SKM-1 treated with dmso at 0.1 percent for 144 hours (cell line): ENCODE measurements at regions not wholly inside any gene's neighbourhood (a gene's known extent, or its start where the extent isn't known, plus 50 kb on each side); places are given as distances from the start of the nearest gene placed in this dataset.
A peak's percentile ranks its signal among the peaks of the same experiment; 100 is the strongest.
"Not testable (repeated sequence)": the region's sequence is repeated elsewhere in the genome, so short reads cannot be mapped to it uniquely, and the experiment has no call there.

ENCODE experiments used
- DNase-seq: peaks from one replicate; lab custom pipeline; 2025; ENCODE audit not compliant: unreplicated experiment; lab: John Stamatoyannopoulos, UW

DNA sequence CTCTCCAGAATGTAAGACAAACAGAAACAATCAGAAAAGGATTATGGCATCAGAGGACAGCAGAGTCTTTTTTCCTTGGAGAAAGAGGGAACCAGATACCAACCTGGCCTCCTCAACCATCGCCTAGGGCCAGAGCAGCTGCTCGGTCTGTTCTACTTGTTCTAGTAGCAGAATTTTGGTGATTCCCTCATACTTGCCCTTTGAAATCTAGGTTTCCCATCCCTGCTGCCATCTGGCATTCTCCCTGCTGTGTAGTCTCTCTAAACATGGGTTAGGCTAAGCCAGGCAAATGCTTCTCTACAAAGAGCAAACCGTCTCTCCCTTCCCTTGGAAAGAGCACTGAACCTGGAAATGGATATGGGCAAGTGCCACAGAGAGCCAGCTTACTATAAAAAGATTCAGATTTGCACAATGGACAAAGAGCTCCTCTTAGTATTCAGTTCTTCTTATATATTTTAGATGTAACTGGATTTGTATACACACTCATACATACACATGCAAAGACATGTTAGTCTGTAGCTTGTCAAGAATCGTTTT, 208.6 kb upstream of the ST6GAL2 start:
- DNase-seq: no peak

DNA sequence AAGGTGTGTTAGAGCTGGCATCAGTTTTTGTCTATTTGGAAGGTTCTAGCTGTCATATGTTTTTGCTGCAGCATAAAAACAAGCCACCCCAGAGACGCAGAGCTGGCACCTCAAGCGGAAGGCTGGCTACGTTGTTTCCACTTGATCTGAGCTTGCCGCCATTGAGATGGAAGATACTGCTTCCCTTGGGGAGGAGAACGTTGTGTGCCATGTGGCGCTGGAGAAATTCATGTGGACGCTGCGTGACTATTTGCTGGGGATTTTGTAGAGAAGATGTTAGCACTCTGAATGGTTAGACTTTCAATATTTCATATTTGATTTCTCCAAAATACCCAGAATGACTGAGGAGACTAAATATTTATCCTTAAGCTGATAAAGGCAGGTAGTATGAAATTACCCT, 216.2 kb upstream of the ST6GAL2 start:
- no peak for DNase-seq

DNA sequence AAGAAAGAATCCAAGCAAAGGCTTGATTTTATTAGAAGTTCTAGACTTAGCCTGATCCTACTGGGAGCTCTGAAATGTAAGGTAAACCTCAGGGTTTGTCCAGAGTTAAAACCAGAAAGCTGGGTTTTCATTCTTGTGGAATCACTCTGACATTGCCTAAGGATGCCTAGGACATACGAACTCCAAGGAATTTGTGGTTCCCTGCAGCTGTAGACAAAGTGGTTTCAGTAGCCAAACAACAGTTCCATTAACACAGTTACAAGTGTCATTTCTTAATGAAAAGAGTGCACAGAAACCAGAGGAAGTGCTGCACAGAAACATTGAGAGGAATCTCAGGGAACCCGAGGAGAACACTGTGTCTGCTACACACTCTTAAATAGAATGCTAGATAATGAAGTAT, 221.4 kb upstream of the ST6GAL2 start:
- DNase-seq: no peak

GRCh38 chr2:107108556-107108955, 222.6 kb upstream of the ST6GAL2 start:
- DNase-seq: no peak

GRCh38 chr2:107111623-107112022, 225.7 kb upstream of the ST6GAL2 start:
- no peak for DNase-seq

DNA sequence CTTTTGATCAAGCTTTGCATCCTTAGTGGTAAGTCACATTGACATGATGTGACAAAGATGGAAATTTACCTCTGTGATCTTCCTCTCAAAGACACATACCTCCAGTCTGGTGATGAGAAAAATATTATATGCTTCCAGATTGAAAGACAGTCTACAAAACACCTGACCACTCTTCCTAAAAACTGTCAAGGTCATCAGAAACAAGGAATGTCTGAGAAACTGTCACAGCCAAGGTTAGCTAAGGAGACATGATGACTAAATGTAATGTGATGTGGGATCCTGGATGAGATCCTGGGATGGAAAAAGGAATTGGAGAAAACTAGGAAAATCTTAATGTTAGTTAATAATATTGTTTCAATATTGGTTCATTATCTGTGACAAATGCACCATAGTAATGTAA, 226.6 kb upstream of the ST6GAL2 start:
- no peak for DNase-seq

- no peak for DNase-seq
Measured at GRCh38 chr2:107128381-107128780, 242.4 kb upstream of the ST6GAL2 start.

GRCh38 chr2:107132070-107132469, 246.1 kb upstream of the ST6GAL2 start:
- DNase-seq: peak; percentile 30

DNA sequence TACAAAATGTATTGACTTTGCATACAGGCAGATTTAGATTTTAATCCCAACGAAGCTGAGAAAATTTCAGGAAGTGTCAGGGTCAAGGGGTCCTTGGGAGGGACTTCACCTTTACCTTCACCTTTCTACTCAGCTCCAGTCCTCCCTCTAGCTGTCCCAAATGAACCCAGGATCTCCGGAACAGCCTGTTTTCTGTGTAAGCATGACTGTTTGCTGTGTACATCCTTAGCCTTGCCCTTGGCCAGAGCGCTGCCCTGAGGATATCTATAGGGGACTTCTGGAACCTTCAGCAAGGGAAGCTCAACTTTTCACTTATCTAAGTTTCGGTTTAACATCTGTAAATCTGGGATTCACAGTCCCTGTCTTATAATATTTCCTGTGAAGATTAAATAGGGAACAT, 246.8 kb upstream of the ST6GAL2 start:
- DNase-seq: no peak

DNA sequence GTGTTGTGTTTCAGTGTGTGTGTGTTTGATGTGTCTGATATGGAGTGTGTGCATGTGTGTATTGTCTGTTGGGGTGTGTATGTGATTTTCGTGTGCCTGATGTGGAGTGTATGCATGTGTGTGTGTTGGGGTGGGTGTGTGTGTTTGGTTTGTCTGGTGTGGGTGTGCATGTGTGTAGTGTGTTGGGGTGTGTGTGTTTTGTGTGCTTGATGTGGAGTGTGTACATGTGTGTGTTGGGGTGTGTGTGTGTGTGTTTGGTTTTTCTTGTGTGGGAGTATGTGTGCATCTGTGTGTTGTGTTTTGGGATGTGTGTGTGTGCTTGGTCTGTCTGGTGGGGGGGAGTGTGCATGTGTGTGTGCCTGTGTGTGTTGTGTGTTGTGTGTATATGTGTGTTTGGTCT, 247.4 kb upstream of the ST6GAL2 start:
- DNase-seq: no peak

GRCh38 chr2:107136733-107137132, 250.8 kb upstream of the ST6GAL2 start:
- no peak for DNase-seq

- DNase-seq: no peak
Measured at GRCh38 chr2:107137706-107138105, 251.7 kb upstream of the ST6GAL2 start.

GRCh38 chr2:107146181-107146580, 260.2 kb upstream of the ST6GAL2 start:
- DNase-seq: no peak

- not testable (repeated sequence) for DNase-seq
Measured at GRCh38 chr2:107146645-107147044, 260.7 kb upstream of the ST6GAL2 start.

- no peak for DNase-seq
Measured at GRCh38 chr2:107148055-107148454, 262.1 kb upstream of the ST6GAL2 start.

DNA sequence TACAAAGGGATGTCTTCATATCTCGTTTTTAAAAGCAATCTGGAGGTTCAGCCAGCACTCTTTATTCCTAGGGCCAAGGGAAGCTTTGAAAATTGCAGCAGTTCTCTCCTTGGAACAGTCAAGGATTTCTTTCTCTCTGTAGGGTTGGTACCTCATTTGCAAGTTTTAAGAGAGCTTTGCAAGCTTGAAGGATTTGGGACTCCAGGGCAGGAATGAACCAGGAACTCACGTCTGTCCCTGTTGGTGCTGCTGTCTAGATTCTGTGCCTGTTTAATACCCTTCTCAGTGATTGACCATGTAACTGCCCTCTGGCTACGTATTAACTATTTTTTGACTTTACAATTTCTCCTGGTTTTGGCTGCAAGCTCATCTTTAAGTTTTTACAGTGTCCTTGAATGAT, 262.5 kb upstream of the ST6GAL2 start:
- no peak for DNase-seq

- no peak for DNase-seq
Measured at GRCh38 chr2:107160640-107161239, 274.8 kb upstream of the ST6GAL2 start.

- no peak for DNase-seq
Measured at GRCh38 chr2:107168141-107168540, 282.2 kb upstream of the ST6GAL2 start.

- DNase-seq: no peak
Measured at GRCh38 chr2:107174171-107174570, 288.2 kb upstream of the ST6GAL2 start.

GRCh38 chr2:107182981-107183380, 297.0 kb upstream of the ST6GAL2 start:
- no peak for DNase-seq

- no peak for DNase-seq
Measured at GRCh38 chr2:107187870-107188269, 301.9 kb upstream of the ST6GAL2 start.

GRCh38 chr2:107195631-107196030, 309.7 kb upstream of the ST6GAL2 start:
- no peak for DNase-seq

- no peak for DNase-seq
Measured at GRCh38 chr2:107197594-107198294, 311.8 kb upstream of the ST6GAL2 start.
